ENCODE measurements at regions not wholly inside any gene's neighbourhood (a gene's known extent, or its start where the extent isn't known, plus 50 kb on each side); places are given as distances from the start of the nearest gene placed in this dataset.

DNA sequence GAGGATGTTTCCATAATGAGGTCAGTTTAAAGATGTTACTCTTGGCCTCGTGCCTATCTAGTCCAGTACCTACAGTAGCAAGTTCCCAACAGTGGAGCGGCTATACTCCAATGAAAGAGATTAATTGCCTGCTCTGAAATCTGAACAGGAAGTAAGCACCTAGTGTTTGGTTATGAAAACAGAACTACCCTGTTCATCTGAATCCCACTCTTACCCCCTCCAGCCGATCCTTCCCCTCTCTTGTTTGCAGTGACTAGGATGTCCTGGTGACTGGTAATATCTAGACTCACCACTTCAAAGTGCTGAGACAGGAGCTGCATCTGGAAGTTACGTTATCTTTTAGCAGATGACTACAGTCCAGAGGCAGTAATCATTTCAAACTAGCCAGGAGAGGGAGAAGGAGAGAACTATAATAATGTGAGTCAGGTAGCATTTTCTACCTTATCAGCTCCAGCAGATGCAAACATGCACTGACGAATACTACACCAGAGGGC lies 666.7 kb upstream of the NRP1 start:
- no peak for DNase-seq (ENCODE audit: extremely low spot score, unreplicated experiment)
- Mint-ChIP-seq H3K27me3 (ENCODE audit: unreplicated experiment) (peaks cover 12% of the 10 kb centered on the region), H3K9me3 (ENCODE audit: unreplicated experiment) (no peaks in the 10 kb centered on the region), H3K4me1 (ENCODE audit: unreplicated experiment) (no peaks in the 10 kb centered on the region), H3K36me3 (ENCODE audit: unreplicated experiment) (peaks cover 2% of the 10 kb centered on the region), H3K27ac (ENCODE audit: unreplicated experiment) (no peak overlapping the region), H3K4me3 (ENCODE audit: unreplicated experiment) (no peak overlapping the region)
- TF ChIP-seq, protein P1, sequence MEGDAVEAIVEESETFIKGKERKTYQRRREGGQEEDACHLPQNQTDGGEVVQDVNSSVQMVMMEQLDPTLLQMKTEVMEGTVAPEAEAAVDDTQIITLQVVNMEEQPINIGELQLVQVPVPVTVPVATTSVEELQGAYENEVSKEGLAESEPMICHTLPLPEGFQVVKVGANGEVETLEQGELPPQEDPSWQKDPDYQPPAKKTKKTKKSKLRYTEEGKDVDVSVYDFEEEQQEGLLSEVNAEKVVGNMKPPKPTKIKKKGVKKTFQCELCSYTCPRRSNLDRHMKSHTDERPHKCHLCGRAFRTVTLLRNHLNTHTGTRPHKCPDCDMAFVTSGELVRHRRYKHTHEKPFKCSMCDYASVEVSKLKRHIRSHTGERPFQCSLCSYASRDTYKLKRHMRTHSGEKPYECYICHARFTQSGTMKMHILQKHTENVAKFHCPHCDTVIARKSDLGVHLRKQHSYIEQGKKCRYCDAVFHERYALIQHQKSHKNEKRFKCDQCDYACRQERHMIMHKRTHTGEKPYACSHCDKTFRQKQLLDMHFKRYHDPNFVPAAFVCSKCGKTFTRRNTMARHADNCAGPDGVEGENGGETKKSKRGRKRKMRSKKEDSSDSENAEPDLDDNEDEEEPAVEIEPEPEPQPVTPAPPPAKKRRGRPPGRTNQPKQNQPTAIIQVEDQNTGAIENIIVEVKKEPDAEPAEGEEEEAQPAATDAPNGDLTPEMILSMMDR (IDR thresholded peaks at IDR 0.05), result no peak

DNA sequence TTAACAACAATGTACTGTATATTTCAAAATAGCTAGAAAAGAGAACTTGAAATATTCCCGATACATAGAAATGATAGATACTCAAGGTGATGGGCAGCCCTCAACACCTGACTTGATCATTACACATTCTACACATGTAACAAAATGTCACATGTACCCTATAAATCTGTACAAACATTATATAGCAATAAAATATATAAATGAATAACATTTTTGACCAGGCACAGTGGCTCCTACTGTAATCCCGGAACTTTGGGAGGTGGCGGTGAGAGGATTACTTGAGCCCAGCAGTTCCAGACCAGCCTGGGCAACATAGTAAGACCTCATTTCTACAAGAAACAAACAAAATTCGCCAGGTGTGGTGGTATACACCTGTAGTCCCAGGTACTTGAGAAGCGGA lies 659.5 kb upstream of the NRP1 start:
- TF ChIP-seq, protein P1 (IDR thresholded peaks at IDR 0.05), result no peak
- Mint-ChIP-seq H3K4me3 (ENCODE audit: unreplicated experiment) (no peak overlapping the region), H3K9me3 (ENCODE audit: unreplicated experiment) (peaks cover 5% of the 10 kb centered on the region), H3K36me3 (ENCODE audit: unreplicated experiment) (no peaks in the 10 kb centered on the region), H3K27ac (ENCODE audit: unreplicated experiment) (no peak overlapping the region), H3K27me3 (ENCODE audit: unreplicated experiment) (peaks cover 20% of the 10 kb centered on the region), H3K4me1 (ENCODE audit: unreplicated experiment) (peaks cover 7% of the 10 kb centered on the region)
- no peak for DNase-seq (ENCODE audit: extremely low spot score, unreplicated experiment)

DNA sequence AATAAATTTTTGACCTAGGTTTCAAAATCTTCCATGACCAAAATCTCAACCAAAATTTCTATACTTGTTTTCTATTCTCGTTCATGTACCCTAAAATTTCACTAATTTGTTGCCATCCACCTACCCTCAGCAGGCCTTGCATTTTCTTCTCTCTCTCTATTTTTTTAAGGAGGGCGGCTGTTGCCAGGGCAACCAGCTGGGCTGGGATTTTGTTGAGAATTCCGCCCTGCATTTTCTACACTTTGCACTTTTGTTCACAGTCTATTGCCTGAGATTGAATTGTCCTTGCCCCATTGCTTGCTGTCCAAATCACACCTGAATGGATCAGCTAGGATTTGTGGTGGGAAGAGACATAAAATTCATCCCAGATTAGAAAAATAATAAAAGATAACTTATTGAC lies 657.5 kb upstream of the NRP1 start:
- Mint-ChIP-seq H3K27me3 (ENCODE audit: unreplicated experiment) (peaks cover 20% of the 10 kb centered on the region), H3K4me1 (ENCODE audit: unreplicated experiment) (peaks cover 7% of the 10 kb centered on the region), H3K4me3 (ENCODE audit: unreplicated experiment) (no peak overlapping the region), H3K36me3 (ENCODE audit: unreplicated experiment) (no peaks in the 10 kb centered on the region), H3K27ac (ENCODE audit: unreplicated experiment) (no peak overlapping the region), H3K9me3 (ENCODE audit: unreplicated experiment) (peaks cover 5% of the 10 kb centered on the region)
- TF ChIP-seq, protein P1 (IDR thresholded peaks at IDR 0.05), result no peak
- no peak for DNase-seq (ENCODE audit: extremely low spot score, unreplicated experiment)

DNA sequence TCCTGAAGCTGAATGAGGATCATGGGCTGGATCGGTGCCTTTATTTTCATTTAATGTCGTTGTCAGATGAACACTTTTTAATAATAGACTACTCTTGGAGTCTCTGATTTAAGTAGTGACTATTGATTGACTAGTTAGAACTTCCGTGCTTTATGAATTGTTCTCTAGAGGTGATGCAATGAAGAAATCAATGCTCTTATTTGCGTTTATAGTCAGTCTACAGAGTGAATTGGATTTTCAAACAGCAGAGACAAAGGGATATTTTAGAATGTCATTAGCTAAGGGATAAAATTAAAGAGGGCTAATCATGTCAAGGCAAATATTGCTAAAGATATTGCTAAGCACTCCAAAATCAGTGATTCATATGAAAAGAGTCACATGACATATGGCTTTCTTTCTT lies 652.0 kb upstream of the NRP1 start:
- Mint-ChIP-seq H3K9me3 (ENCODE audit: unreplicated experiment) (peaks cover 5% of the 10 kb centered on the region), H3K36me3 (ENCODE audit: unreplicated experiment) (peaks cover 3% of the 10 kb centered on the region), H3K27me3 (ENCODE audit: unreplicated experiment) (peaks cover 23% of the 10 kb centered on the region), H3K4me1 (ENCODE audit: unreplicated experiment) (no peaks in the 10 kb centered on the region), H3K4me3 (ENCODE audit: unreplicated experiment) (no peak overlapping the region), H3K27ac (ENCODE audit: unreplicated experiment) (no peak overlapping the region)
- TF ChIP-seq, protein P1 (IDR thresholded peaks at IDR 0.05), result no peak
- DNase-seq (ENCODE audit: extremely low spot score, unreplicated experiment), result no peak

DNA sequence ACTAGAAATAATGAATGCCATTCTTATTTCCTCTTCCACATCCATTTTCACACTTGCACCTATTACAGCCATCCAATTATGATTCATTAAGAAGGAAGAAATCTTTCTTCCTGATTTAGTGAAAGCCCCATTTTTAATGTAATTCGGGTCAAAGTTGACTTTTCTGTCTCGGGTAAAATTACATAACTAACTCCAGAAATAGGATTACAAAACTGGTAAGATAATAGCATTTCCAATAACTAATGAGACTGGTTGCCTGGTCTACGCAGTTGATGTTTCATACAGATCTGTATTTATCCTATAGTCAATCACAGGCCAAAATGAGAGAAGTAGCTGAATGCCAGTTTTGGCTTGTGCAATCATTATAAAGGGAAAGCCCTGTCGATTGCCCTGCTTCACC lies 651.5 kb upstream of the NRP1 start:
- H3K4me3 Mint-ChIP-seq (ENCODE audit: unreplicated experiment), result no peak overlapping the region

More for the DNA sequence above, 651.5 kb upstream of the NRP1 start:
- Mint-ChIP-seq H3K27me3 (ENCODE audit: unreplicated experiment) (peaks cover 24% of the 10 kb centered on the region), H3K4me1 (ENCODE audit: unreplicated experiment) (no peaks in the 10 kb centered on the region), H3K9me3 (ENCODE audit: unreplicated experiment) (peaks cover 3% of the 10 kb centered on the region), H3K27ac (ENCODE audit: unreplicated experiment) (no peak overlapping the region), H3K36me3 (ENCODE audit: unreplicated experiment) (peaks cover 3% of the 10 kb centered on the region)
- TF ChIP-seq, protein P1 (IDR thresholded peaks at IDR 0.05), result no peak
- DNase-seq (ENCODE audit: extremely low spot score, unreplicated experiment), result no peak

Measured in osteocyte (in vitro differentiated cells).